GM18861 (cell line): ENCODE measurements at regions not wholly inside any gene's neighbourhood (a gene's known extent, or its start where the extent isn't known, plus 50 kb on each side); places are given as distances from the start of the nearest gene placed in this dataset.
"Not testable (repeated sequence)": the region's sequence is repeated elsewhere in the genome, so short reads cannot be mapped to it uniquely, and the experiment has no call there.

Experiments
- ATAC-seq: cut with Tn5 transposase; IDR thresholded peaks from one replicate; pipeline ENCODE4 v1.9.1; 2021; ENCODE audit not compliant: unreplicated experiment

DNA sequence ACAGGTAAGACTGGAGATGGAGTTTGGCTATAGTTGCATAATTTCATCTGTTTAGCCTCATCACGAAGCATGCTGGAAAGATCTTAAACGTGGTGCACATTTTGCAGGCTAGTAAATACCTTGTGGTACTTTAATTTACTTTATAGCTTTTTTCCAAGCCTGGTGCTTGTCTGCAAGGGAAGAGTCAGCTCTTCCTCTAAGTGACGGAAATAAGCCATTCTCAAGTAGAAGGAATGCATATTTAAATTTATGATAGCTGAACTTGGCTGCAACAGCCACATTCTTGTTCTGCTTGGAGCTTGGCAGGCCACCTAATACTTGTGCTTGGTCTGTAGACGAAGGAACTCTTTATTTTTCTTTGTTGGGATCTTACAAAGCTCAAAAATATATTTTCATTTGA is 188.0 kb upstream of the PIK3R1 start:
- no peak for ATAC-seq

DNA sequence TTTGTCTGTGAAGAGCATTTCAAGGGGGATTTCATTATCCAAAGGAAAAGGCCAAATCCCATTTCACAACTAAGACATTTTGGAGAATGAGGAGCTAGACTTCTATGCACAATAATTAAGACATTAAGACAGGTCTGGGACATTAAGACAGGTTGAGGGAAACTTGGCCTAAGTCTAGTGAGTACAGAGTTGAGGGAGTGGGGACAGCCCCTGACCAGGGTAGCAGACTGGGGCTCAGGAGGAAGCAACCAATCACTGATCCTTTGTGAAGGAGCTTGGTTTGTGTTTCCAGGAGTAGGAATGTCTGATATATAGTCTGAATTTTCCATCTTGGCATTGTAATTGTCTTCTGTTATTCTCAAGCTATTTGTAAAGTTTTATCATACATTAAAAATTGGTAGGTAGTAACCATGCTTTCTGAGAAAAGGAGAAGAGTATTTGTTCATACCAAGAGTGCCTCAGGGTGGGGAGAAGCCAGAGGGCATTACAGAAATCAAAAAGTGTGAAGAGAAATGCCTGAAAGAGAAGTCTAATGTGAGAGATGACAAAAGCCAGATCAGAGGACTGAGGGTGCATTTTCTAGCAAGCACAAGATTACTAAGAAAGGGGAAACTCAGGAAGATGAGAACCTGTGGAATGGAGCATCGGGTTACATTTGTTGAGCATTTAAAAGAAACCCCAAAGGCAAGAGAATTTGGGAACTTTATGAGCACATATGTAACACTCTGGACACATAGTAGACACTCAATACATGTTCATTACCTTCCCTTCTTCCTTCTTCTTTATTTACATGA is 189.3 kb upstream of the PIK3R1 start:
- no peak for ATAC-seq

DNA sequence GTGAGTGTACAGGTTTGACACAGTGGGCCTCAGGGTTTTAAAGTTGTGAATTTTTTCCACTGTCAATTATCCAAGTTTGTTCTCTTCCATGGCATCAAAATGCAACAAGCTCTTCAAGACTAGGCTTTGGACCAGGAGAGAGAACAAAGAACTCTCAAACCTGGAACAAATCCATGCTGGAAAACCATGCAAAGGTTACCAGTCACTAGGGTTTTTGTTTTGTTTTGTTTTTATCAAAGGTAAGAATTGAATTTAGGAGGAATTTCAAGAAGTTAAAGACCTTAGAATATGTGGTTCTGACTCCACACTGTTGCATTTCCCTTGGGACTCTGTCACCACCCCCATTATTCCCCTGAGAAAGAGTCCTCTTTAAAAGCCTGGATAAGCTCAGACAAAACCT is 191.1 kb upstream of the PIK3R1 start:
- ATAC-seq, result no peak

DNA sequence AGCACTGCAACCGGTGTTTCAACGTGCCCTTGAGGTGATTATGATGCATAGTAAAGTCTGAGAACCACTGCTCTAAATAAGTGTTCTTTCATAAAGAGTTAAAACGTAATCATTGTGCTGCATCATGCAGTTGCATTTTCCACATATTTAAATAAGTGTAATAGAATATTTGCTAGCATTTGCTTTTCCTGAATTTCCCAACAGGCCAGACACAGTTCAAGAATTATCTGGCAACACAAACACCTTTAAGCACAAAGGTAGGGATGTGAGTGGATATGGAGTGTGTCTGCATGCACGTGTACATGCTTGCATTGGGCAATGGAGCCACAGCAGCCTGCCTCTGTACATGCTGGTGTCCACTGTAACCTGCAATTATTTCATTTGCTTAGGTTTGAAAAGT is 193.6 kb upstream of the PIK3R1 start:
- no peak for ATAC-seq

DNA sequence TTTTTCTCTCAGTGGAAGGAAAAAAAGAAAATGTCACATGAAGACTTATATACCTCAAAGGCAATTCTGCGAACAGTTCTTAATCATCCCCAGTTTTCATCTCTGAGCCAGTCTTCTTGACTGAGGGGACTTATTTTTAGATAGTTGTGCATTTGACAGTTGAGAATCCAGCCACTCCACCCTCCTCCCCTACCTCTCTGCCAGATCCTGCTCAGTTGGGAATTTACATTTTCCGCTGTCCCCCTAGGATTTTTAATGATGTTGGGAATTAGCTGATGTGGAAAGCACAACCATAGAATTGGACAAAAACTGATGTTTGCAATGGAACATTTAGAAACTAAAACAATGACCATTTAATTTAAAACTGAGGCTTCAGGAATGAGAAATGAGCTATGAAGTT is 194.3 kb upstream of the PIK3R1 start:
- ATAC-seq, result no peak

DNA sequence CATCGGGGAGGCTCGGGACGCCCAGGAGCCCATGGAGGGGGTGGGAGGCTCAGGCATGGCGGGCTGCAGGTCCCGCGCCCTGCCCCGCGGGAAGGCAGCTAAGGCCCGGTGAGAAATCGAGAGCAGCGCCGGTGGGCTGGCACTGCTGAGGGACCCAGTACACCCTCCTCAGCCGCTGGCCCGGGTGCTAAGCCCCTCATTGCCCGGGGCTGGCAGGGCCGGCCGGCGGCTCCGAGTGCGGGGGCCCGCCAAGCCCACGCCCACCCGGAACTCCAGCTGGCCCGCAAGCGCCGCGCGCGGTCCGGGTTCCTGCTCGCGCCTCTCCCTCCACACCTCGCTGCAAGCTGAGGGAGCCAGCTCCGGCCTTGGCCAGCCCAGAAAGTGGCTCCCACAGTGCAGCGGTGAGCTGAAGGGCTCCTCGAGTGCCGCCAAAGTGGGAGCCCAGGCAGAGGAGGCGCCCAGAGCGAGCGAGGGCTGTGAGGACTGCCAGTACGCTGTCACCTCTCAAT is 195.0 kb upstream of the PIK3R1 start:
- not testable (repeated sequence) for ATAC-seq

DNA sequence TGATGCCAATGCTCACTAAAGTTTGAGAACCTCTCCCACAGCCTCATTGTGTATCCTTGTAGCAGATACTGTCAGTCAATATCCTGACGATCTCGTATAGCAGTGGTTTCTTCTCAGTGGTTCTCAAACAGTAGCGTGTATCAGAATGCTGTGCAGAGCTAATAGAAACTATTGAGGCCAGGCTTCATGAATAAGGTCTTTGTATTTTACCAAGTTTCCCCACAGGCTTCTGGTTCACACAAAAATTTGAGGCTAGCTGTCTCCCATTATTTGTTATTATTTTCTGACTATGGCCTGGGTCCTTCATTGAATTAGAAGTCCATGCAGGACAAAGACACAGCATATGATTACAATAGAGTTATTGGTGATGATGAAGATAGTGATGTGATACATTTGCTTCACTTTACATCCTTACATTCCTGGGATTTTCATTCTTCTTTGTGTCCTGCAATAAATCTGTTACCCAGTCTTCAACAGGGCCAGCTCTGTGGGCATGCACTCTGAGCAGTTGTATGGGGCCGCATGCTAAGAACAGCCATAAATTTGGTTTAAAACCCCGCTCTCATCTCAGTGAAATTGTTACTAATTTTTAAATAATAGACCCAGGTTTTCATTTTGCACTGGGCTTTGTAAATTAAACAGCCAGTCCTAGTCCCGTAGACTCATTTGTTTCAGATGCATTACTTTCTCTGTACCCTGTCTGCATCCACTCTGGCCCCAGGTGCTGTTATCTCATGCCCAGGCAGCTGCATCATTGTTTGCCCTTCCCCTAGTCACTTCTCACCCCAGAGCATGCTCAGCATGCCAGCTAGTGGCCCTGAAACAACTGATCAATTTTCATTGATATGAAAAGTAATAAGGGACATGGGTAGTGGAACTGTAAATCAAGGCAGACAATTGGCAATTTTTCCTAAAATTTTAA is 199.9 kb upstream of the PIK3R1 start:
- ATAC-seq, result no peak

DNA sequence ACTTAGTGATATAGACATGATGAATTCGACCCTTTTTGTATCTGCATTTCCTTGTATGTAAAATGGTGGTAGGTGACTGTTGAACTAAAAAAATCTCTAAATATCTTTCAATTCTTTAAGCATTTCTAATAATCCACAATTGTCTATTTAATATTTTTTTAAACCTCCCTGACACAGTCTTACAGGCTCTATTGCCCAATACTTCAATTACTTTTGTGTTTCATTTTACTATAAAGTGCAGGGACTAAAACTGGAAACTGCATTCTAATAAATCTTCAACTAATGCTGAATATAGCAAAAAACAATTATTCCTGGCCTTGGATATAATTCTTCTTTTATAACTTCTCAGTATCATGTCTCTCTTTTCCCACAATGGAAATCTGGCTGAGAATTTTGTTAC is 202.7 kb upstream of the PIK3R1 start:
- ATAC-seq, result no peak

DNA sequence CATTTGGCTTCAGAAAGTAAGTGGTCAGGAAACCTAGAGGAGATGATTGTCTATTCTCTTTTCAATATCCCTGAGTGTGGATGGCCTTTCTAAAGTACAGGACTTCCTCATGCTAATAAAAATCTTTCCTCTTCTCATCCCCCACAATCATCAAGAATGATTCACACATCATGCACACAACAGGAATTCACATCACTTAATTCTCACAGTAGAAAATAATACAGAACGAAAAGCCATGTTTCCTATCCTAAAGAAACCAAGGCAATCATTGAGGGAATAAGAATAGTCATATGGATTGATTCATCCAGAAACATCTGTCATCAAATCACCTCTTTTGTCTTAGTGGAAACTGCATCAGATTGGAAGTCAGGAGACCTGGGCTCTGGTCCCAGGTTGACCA is 203.1 kb upstream of the PIK3R1 start:
- ATAC-seq, result no peak

DNA sequence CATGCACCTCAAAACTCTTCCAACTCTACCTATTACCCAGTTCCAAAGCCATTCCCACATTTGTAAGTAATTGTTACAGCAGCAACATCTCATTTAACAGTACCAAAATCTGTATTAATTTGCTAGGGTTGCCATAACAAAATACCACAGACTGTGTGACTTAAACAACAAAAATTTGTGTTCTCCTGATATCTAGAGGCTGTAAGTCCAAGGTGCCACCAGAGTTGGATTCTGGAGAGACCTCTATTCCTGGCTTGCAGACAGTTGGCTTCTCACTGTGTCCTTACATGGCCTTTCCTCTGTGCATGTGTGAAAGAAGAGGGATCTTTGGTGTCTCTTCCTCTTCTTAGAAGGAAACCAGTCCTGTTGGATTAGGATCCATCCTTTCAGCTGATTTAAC is 203.8 kb upstream of the PIK3R1 start:
- no peak for ATAC-seq

DNA sequence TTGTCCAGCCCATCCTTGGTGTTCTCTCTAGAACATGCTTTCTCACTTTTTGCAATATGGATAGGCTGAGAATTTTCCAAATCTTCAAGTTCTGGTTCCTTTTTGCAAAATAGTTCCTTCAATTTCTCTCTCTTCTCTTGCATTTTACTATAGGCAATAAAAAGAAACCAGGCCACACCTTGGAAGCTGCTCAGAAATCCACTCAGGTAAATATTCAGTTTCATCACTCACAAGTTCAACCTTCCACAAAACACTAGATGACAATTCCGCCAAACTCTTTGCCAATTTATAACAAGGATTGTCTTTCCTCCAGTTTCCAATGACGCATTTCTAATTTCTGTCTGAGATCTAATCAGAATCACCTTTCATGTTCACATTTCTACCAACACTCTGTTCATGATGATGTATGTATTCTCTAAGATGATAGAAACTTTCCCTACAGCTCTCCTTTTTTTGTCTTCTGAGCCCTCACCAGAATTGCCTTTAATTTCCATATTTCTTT is 204.2 kb upstream of the PIK3R1 start:
- no peak for ATAC-seq

DNA sequence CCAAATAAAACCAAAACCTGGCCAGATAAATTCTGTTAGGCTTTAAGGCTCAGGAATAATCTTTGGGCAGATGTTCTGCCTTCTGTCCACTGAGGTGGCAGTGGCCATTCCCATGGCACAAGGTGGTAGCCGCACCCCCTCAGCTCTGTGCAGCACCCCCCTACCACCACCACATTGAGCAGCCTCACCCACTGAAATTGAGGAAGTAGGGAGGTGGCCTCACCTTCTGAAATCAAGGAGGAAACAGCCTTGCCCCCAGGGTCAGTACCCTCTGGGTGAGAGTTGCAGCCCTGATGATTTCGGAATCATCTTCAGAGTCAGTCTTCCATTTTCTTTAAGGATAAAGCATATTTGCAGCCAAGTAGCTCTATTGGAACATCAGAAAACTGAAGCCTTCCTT is 204.8 kb upstream of the PIK3R1 start:
- no peak for ATAC-seq

DNA sequence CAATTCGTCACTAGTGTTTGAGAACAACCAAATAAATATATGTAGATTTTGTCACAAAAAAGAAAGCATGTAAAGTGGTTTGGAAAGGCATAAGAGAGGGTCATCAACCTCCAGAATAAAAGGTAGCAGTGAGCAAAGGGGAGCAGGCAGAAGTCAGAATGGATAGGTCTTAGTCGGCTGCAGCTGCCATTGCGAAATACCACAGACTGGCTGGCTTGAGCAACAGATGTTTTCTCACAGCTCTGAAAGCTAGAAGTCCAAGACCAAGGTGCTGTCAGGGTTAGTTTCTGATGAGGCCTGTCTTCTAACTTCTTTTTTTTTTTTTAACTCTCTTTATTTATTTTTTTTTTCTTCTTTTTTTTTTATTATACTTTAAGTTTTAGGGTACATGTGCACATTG is 208.1 kb upstream of the PIK3R1 start:
- no peak for ATAC-seq

DNA sequence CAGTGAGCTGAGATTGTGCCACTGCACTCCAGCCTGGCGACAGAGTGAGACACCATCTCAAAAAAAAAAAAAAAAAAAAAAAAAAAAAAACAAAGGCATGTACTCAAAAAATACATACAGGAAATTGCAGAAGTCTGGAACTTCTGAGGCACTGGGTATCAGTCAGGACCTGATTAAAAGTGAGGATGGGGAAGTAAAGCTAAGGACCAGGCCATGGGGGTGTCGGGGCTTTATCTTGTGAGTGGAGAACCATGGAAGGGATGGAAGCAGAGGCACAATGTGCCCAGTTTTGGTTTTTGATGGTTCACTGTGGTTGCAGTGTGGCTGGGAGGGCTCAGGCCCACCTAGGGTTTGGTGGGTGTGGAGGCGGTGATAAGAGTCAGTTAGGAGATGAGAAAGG is 212.7 kb upstream of the PIK3R1 start:
- ATAC-seq, result no peak

DNA sequence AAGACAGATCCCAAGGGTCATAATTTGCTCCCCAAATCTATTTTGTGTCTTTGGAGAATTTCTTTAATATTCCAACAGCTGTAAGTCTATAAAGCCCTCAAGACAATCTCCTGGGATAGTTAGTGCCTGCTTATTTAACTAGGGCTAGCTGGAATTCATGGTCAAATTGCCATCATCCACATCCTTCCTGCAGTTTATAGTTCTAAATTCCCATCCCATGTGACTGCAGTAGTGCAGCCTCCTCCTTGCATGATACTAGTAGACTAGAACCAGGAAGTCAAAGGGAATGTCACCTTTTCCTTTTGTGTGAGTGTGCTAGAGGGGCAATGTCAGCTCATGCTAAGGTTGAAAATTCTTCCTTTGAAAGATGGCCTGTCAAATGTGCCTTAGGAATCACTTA is 214.8 kb upstream of the PIK3R1 start:
- no peak for ATAC-seq

DNA sequence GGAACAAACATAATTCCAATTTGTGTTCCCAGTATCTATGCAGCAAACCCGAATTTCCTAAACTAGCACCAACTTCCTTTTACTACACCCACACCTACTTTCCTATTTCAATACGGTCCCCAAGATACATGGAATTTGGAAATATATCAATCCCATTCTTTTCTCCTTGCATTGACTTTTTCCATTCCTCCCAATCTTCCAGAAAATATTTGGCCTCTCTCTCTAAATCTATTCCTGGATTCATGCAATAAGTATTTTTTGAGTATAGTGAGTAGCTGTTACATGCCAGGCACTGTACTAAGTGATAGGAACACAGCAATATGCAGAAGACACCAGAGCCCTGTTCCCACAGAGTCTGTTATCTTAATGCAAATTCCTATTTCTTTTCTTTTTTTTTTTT is 216.2 kb upstream of the PIK3R1 start:
- no peak for ATAC-seq

DNA sequence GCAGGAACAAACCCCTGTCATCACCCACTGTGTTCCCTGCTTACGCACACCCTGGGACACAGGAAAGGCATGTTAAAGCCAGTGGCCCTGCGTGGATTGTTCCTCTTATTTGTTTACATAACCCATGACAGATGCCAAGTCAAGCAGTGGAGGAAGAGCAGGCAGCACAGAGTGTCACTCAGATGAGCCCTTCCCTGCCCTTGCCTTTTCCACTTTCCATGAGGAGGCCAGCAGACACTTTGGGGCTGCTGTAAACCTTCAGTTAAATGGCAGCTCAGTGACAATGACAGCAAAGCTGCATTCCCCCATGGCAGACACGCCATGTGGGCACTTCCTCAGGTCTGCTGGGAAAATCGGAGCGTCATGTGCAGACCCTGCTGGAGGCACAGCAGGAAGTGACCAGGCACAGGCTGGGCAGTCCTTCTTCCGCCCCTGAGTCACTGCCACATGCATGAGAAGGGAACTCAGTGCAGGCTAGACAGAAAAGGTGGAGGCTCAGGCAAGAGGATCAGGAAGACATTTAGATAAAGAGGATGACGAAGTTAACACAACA is 216.8 kb upstream of the PIK3R1 start:
- no peak for ATAC-seq

DNA sequence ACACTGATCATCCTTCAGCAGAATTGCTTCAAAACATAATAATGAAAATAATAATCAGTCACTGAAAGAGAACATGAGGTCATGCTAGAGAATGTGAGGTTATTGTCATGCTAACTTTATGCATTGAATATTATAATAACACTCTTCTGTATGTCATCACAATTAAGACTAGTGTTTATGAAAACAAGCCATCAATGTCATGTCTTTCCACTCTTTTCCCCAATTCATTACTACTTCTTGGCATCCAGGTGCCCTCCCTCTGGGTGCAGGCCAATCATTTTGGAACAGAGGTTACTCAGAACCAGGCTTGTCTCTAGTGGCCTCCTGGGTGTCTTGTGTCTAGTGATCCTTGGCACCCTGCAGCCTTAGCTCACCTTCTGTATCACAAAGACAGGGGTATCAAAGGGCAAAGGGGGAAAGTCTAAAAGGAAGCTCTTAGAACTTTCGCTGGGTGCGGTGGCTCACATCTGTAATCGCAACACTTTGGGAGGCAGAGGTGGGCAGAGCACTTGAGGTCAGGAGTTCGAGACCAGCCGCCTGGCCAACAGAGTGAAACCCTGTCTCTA is 217.6 kb upstream of the PIK3R1 start:
- ATAC-seq, result no peak

DNA sequence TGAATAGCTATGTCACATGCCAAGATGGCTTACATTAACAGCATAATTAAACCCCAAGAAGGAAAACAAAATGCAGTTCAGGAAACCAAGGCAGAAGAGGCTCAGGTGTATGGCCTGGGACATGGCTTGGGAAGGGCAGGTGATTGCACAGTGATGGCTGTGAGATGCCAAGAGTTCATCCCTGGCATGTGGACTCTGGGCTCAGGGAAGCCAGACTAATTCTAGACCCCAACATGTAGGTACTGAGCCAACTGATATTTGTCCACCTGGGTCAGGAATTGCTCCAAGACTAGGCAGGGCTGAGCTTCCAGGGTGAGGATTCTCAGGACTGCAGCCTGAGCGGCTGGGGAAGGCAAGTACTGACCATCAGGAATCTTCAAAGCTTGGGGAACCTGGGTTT is 218.4 kb upstream of the PIK3R1 start:
- ATAC-seq, result no peak

DNA sequence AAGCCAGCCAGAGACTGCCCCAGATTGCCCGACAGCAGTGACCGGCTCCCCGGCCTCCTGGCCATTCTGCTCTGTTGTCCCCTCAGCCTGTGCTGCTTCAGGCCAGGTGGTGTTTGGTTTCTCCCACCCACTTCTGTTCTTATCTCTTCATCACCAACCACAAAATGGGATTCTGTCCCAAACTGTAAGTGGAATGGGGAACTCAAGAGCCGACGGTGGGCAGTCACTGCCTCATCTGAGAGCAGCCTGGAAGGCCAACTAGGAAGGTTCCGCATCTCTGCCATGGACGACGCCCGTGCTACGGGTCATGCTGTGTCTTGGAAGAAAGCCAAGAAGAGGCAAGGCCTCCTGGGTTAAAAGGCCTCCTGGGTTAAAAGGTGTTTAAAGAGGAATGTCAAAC is 219.0 kb upstream of the PIK3R1 start:
- no peak for ATAC-seq

DNA sequence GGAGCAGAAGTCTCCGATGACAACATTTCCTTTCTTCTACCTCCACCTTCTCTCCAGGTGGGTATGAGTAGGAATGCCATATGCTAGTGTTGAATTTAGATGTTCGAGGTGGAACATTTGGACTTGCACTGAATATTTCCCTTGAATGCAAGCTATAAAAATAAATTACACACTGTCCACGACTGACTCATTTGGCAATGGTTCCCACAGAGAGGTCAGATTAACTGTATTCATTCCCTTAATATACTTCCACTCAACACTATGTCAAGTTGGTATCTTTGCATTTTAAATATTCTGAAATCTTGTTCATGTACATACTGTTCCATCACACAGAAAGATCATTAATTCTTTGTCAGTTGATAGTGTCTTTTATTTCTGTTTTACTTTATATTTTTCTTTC is 222.6 kb upstream of the PIK3R1 start:
- no peak for ATAC-seq
